DMS153 treated with DMSO at 0.1 percent for 48 hours (cell line): ENCODE measurements at regions not wholly inside any gene's neighbourhood (a gene's known extent, or its start where the extent isn't known, plus 50 kb on each side); places are given as distances from the start of the nearest gene placed in this dataset.
A peak's percentile ranks its signal among the peaks of the same experiment; 100 is the strongest.

Experiments
- DNase-seq: peaks from one replicate; lab custom pipeline; 2025; ENCODE audit not compliant: unreplicated experiment; lab: John Stamatoyannopoulos, UW

DNA sequence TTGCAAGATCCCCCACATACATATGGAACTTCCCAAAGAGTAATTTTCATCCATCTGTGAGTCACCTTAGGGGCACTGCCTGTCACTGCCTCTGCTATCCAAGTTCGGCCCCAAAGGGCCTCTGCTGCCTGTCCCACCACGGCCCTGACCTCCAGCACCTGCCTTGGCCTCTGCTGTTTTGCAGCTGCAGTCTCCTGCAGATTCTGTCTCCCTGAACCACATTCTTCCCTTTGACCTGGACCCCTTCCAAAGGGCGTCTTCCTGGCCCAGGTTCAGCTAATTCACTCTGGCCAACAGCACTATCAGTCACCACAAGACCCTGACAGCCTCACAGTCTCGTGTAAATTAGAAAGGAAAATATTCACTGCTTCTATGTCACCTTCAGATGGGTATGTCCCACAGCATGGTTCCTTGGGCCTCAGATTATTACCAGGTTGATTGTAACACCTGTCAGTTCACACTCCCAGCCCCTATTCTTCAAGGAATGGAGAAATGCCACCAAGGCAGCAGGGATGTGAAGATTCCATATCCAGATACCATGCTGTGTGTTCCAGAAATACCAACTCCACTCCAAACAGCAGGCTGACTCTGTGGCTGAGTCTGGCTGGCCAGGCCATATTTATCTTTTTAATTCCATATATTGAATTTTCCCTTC lies 479.3 kb downstream of the ARHGEF28 start:
- no peak for DNase-seq

DNA sequence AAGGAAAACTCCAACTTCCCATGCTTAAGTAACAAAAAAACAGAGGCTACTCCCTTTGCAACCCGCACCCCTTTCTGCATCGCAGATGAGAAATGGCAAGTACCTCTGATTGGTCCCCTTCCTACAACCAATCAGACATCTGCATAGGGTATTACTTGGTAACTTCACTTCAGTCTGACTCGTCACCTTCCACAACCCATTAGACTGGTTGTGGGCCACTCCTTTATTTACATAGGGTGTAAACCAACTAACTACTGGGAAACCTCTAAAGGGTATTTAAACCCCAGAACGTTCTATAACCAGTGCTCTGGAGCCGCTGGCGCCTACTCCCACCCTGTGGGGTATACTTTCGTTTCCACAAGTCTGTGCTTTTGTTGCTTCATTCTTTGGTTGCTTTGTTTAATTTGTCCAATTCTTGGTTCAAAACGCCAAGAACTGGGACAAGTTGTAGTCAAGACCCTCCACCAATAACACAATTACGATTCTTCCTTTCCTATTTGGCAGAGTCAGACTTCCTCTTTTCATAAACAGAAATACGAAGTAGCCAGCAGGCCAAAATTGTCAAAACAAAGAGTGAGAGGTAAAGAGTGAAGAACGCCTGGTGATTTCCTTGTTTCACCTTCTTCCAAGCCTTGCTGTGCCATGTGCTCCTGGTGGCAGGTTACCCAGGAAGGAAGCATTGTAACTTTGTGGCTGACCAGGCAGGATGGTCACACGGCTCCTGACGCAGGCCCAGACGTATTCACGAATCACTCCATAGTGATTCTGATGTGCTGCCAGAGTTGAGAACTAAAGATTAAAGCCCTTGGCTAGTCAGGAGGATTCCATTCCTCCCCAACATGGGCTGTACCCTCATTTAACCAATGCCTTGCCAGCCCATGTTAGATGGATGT lies 477.4 kb downstream of the ARHGEF28 start:
- no peak for DNase-seq

DNA sequence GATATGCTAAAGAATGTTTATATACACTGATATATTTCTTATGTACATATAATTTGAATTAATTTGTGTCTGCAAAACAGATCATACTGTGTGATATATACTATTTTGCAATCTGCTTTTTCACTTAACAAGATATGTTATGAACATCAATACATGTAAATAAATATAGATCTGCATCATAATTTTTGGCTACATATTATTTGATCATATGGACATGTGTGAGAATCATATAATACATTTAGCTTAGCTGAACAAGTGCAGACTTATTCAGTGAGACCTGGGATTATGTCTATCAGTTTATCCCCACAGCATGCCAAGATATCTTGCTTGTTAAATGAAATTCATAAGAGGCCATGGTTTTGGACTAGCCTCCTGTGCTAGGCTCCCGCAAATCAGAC lies 474.3 kb downstream of the ARHGEF28 start:
- no peak for DNase-seq

DNA sequence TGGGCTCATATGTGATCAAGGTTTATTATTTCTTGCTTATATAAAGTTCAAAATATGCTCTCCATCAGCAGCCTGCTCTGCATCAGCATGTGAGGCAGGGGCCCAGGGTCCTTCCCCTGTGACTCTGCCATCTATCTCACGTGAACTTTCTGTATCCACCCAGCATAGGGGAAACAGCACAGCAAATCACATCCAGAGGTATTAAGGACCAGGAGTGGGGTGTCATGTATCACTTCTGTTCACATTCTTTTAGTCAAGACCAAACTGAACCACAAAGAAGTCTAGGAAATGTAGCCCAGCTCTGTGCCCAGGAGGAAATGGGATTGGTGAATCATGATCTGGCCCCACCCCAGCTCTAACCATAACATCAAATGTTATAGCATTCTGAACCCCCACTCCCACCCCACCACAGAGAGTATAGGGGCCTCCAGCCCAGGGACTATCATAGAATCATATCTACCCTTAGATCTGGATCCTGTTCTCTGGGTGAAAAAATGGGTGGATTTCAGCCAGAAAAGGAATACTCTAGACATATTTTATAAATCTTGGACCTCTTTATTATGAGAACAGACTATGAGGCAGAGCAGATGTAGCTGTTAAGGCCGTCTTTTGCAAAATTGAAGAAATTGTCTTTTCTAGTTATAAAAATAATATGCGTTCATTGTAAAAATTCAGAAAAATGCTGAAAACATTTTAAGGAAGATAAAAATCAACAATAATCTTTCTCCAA lies 473.7 kb downstream of the ARHGEF28 start:
- no peak for DNase-seq

DNA sequence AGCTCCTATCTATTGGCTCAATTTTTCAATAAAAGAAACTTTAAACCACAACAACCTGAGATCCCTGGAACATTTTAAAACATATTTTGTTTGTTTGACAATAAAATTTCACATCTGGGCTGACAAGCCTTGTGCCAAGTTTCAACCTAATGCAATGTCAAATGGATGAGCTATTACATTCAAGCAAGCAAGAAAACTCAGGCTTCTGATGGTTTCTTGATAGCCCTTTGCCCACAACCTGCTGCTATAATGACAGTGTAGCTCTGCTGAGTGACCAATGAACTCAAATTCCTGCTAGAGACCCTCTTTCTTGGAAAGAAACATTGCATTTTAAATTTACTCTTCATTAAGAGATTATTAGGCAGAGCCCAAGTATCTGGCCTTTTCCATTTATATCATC lies 472.9 kb downstream of the ARHGEF28 start:
- DNase-seq = no peak

DNA sequence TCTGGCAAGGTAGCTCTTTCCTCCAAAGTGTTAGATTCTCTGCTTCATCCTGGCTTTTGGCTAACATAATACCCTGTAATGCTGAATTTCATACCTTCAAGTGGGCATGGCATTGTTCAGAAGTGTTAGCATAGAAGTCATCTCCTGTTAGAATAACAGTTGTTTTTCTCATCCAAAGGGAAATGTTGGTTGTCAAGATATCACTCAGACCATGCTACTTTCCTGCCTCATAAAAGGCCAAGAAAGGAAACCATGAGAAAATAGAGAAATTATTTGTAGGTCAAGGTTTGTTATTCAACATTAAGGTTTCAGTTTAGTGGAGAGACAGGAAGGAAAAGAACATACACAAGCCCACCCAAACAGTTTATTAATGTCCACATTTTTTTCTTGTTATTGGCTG lies 472.5 kb downstream of the ARHGEF28 start:
- no peak for DNase-seq

DNA sequence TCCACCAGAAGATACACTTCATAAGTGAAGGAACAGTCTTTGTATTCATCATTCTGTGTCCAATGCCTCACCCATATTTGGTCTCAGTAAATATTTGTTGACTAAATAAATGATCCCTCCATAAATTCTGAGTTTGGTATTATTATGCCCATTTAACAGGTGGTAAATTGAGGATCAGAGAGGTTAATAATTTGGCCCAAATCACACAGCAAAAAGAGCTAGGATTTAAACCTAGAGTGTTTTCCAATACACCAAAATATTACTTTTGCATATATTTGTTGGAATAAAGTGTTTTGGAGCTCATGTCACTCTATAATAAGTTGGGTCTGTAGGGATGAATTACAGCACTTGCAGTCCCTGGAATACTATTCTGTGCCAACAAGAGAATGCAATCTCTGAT lies 470.3 kb downstream of the ARHGEF28 start:
- DNase-seq = no peak

DNA sequence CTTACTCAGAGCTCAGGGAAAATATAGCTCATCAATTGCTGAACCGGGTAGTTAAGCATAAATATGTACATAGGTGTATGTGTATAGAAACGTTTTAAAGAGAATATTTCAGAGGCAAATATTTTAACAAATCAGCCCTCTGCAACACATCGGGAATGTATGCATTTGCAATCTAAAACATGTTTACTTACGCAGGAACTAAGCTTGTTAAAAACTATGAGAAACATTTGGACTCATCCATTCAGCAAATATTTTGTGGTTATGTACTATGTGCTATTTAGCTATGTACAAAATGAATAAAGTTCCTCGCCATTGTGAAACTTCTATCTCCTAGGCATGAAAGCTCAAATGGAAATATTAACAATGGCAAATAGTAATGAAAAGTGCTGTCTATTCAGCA lies 469.9 kb downstream of the ARHGEF28 start:
- no peak for DNase-seq

DNA sequence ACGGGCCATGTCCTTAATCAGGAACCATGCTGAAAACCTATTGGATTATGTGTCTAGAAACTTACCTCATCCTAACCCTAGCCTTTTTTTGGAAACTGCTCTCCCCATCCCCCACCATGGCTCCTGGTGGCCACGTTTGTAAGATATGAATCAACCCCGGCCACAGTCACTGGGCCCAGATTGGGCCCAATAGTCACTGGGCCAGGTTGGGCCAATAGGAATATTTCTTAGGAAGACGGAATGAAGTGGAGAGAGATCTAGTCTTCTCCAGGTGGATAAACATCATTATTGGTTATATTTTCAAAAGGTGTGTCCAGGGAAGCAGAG lies 468.7 kb downstream of the ARHGEF28 start:
- DNase-seq = no peak

DNA sequence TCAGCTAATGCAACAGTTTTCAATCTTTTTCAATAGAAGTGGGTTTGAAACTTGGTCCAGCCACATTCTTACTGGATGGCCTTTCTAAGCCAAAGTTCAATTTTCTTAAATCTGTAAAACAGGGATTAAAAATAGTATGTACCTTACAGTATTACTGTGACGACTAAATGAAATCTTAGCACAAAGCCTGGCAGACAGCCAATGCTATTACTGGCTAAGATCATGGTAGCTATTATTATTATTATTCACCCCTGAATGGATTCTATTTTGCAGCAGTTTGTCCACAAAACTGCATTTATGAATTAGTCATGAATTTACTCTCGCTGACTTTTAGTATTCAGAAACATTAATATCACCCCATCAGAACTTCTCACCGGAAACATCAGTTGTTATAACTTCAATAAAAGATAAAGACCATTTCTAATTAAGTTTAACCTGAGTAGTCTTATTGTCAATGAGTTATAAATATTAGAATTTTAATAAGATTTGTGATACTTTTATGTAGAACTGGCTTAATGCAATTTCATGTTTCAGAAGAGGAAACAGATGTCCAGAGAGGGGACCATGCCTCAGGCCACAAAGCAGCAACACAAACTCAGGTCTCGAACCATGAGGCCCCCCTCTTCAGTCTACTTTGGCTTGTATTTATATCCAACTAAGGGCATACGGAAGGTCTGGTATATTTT lies 468.2 kb downstream of the ARHGEF28 start:
- no peak for DNase-seq

DNA sequence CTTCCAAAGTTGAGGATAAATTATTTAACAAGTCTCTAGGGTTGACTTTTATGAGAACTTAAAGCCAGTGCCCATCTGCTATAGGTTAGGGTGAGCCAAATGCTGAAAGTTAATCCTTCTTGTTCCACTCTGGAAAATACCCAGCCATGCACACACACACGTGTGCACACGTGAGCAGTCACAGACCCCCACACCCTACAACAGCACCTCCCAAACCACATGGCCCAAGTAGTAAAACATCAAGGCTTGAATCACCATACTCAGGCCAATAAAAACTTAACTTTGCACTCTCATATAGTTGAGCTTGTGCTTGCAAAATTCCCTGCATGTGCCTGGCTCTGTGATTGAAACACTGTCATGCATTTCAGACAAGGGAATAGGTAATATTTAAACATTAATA lies 467.6 kb downstream of the ARHGEF28 start:
- DNase-seq = no peak

DNA sequence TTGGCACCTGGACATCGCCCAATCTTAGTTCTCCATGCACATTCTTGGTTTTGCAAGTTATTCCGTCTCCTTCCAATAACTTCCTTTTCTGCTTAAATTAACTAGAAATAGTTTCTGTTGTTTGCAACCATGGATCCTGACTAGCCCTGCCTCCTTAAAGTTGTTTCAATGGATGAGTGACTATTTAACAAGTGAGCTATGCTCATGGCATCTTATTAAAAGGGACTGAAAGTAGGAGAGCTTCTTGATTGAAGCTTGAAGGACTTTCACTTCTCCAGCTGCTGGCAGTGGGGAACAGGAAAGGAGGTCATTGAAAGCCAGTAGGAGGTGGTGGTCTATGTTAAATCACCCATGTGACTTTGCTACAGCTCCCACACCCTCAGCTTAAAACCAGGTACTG lies 466.8 kb downstream of the ARHGEF28 start:
- no peak for DNase-seq

DNA sequence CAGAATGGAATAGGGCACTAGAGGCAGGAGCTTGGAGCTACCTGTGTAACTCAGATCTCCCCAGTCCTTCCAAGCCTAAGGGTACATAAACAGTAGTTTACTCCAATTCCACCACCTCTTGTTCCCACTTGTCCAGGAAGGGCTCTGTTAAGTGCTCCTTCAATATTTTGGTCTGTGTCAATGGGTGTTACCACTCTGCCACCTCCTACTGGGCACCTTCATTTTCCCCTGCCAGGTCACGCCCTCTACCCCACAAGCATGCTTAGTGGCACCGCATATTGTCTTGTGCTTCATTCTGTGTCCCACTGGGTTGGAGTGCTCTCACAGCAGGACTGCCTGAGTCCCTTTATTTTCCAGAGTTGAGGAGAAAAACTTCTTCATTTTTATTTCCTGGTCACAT lies 459.8 kb downstream of the ARHGEF28 start:
- no peak for DNase-seq

DNA sequence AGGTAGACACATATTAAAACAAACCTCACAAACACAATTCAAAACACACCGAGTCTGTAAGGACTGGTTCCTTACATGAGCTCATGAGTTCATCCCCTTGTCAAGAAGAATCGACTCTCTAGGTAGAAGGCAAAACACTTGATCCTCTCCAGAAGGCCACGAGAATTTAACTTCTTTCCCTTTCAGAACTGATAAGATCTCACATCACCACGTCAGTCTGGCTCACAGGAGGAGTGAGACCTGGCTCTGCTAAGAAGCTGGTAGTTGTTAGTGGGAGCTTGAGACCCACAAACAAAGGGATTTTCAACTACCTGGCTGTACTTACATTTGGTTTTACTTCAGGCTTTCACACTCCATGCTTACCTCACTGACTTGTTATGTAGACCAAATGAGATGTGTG lies 459.2 kb downstream of the ARHGEF28 start:
- DNase-seq = no peak

DNA sequence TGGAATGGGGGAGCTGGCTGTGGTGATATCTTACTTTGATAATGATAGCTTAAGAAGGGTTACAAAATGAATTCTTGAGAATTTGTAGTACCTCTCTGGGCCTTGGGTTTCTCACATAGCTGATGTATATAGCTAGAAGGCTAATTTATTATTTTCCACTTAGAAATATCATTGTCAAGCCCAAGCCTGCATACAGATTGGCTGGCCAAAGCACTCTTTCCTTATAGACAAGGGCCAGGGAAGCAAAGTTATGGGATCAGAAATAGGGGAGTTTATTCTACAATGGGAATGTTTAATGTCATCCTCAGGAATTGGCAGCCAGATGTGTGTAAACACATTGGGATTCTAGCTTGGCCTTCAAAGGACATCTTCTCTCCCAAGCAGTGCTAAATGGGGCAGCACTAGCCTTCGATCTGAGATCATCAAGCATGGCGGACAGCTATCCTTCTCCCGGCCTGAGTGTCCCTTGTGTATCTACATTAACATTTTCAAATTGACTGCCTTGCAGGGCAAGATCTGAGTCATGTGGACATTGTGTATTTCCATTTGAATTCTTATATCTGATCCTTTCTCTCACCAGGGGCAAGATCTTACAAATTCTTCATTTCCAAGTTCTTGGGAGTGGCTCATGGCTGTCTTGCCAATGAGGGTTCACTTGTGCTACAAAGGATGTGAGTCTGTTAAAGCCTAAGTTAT lies 457.2 kb downstream of the ARHGEF28 start:
- DNase-seq = no peak

DNA sequence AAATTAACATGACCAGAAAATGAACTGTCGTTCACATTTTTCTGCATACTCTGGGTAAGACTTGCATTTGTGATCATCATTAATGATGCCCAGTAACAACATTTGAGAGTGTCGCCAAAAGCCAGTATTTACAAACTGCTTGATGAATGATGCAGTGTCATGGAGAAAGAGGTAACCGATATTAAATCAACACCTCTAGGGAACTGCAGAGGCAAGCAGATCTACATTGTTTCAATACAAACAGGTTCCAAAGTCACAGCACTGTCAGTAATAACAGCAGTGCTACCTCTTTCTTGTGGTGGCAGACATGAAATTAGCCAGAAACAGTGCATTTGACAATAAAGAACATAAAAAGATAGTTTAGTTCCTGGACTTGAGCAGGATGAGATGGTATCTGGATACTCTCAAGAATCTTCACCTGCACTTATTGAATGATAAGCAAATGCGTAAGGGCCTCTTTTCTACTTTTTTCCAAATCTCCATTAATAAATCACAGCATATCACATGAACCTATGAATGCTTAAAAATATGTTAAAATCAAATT lies 456.6 kb downstream of the ARHGEF28 start:
- peak; percentile 12 for DNase-seq

DNA sequence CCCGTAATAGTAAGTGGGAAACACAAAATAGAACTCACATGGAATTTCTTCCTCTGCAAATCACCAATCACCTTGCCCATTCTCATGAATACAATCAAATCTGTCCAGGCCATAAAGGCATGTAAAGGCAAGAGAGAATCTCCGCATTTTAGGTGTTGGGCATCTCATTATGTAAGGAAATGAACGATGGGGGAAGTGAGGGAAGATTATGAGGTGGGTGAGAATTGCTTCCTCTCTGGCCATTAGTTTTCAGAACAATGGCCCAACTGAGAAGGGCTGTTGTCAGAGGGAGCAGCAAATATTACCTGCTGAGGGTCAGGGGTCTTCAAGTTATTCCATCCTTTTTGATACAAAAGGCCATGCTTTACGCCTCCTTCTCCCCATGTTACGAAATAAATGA lies 455.1 kb downstream of the ARHGEF28 start:
- DNase-seq = no peak

DNA sequence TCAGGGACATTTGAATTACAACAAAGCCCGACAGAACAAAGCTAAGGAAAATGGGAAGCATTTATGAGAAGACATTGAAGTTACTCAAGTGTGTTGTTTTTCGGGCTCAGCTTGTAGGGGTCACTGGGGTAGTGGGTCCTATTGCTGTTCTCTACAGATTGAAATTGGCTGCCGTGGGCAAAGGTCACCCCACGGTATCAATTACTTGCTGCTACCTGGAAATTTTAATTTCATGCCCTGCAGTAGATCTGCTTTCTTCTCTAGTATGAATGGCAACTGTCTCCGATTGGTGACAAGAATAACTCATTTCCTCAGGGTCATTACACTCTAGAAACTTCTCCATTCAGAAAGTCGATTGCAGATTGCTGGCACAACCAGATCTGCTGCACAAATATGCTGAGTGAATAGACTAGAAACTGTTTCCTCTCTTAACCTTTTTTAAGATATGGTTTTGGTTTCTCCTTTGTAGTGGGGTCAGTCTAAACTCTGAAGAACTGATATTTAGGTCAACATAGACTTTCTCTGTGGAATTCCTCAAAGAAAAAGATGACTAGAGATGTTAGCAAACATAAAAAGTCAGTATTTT lies 454.1 kb downstream of the ARHGEF28 start:
- DNase-seq = no peak

DNA sequence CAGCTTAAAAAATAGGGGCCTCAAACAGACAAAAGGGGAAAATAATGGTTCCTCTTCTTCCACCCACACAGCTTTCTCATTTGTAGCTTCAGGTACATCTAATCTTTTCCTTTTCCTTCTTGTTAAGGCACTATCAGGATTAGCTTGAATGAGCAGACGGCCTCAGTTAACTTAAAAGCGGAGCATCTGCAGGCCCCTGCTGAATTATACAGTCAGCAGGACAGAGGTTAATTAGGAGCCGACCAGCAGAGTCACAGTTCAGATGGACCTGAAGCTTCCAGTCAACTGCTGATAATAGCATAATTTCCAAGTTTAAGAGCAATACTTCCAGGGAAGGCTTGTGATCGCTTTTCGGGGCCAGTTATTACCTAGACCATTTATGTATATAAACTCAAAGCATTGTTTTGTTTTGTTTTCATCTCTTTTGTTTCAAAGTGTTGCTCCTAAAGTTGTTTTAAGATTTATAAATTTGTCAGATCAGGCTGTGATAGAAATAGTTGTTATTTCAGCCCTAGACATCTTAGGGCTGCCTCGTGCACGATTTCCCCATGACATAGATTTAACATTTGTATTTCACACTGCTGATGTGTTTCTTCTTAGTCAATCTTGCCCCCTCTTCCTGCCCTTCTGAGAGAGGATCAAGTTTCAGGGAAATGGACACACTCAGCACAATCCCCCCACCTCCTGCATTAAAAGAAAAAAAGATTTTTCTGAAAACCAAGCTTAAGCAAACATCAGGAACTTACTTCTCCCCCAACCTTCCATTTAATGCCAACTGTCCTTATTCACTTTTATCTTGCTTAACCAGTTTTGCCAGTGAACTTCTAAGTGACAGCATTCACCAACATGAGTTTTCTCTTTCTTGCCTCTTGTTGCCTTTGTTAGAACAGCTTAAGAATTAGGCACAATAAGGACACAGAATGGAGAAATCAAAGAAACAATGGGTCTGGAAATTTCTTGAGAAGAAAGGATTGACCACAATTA lies 449.8 kb downstream of the ARHGEF28 start:
- no peak for DNase-seq
